HCT116 (cell line): ENCODE measurements at regions not wholly inside any gene's neighbourhood (a gene's known extent, or its start where the extent isn't known, plus 50 kb on each side); places are given as distances from the start of the nearest gene placed in this dataset.
"Not testable (repeated sequence)": the region's sequence is repeated elsewhere in the genome, so short reads cannot be mapped to it uniquely, and the experiment has no call there.

Experiments used
- ATAC-seq: fragments of 200-7000 bp; cut with Tn5 transposase; 2 replicates; pipeline ENCODE4 v1.9.1; 2020; ENCODE audit warnings: mild to moderate bottlenecking, moderate library complexity
- BruUV-seq: library from RNA; stranded (reverse); fragments of 400-500 nt; replicated peaks from 2 replicates; lab custom pipeline; 2021; lab: Mats Ljungman, UMichigan
- CTCF ChIA-PET: fragments of 300-600 bp; sonication (Branson Sonifier 250); formaldehyde crosslinking; loops from one replicate; lab custom pipeline; 2021; ENCODE audit warnings: antibody characterized with exemption; lab: Charles Lee
- POLR2A ChIA-PET: fragments of 300-600, 350-600 bp; sonication (Branson Sonifier 250); formaldehyde crosslinking; loops from one replicate; lab custom pipeline; 2021; ENCODE audit warnings: antibody characterized with exemption; lab: Charles Lee
- RAD21 ChIA-PET, 2 experiments: fragments of 300-600 bp; sonication (Branson Sonifier 250); formaldehyde crosslinking; loops; one replicate each; lab custom pipeline; 2023; ENCODE audit warnings: low total read pairs in 2 of 2; ENCODE audit not compliant: uncharacterized antibody in 2 of 2, unreplicated experiment in 2 of 2, low non-redundant PET in 1 of 2; lab: Charles Lee
- DNase-seq: peaks from one replicate; pipeline ENCODE4 v3.0.0-alpha.2; 2010; ENCODE audit warnings: low read depth, low spot score
- H2AFZ ChIP-seq: fragments of 200-600 bp; shearing (Covaris generic), sonication (generic); 2 replicates; pipeline ENCODE4 v1.6.1; 2017; ENCODE audit warnings: low read depth, mixed run types, mixed read lengths, antibody characterized with exemption, low read length; ENCODE audit not compliant: poor library complexity, severe bottlenecking
- H3K27ac ChIP-seq: 2 replicates; pipeline ENCODE4 v1.5.1; 2012; ENCODE audit warnings: low read depth, low read length
- H3K27me3 ChIP-seq: fragments of 200-600 bp; sonication (generic); 2 replicates; pipeline ENCODE4 v1.6.1; 2016; ENCODE audit warnings: mixed run types, low read length, mixed read lengths; ENCODE audit not compliant: insufficient read depth
- H3K36me3 ChIP-seq, 2 experiments: fragments of 200-500 bp in 1 of 2; fragments of 200-600 bp in 1 of 2; sonication (Bioruptor generic) in 1 of 2; sonication (generic) in 1 of 2; 2 replicates each; pipeline versions ENCODE4 v1.5.1 to v1.6.1; 2014 to 2016; ENCODE audit warnings: low read length in 2 of 2, inconsistent platforms in 1 of 2, mixed read lengths in 1 of 2, mixed run types in 1 of 2; ENCODE audit not compliant: insufficient read depth in 2 of 2, control insufficient read depth in 1 of 2
- H3K4me1 ChIP-seq, 2 experiments: fragments of 200-600 bp in 1 of 2; sonication (generic) in 1 of 2; 2 replicates each; pipeline versions ENCODE4 v1.5.1 to v1.6.1; 2012 to 2017; ENCODE audit warnings: low read length in 2 of 2, inconsistent platforms in 1 of 2, mild to moderate bottlenecking in 1 of 2, mixed read lengths in 1 of 2, mixed run types in 1 of 2, moderate library complexity in 1 of 2; ENCODE audit not compliant: insufficient read depth in 2 of 2, control insufficient read depth in 1 of 2
- H3K4me2 ChIP-seq: fragments of 200-600 bp; sonication (generic); 2 replicates; pipeline ENCODE4 v1.6.1; 2017; ENCODE audit warnings: mixed run types, low read length, mixed read lengths
- H3K4me3 ChIP-seq, 2 experiments: fragments of 200-600 bp in 1 of 2; sonication (generic) in 1 of 2; replicated peaks in 1 of 2; 2 replicates each; pipeline ENCODE4 v1.5.1; 2011 to 2016; ENCODE audit warnings: low read length in 2 of 2, control low read depth in 1 of 2, low read depth in 1 of 2, mild to moderate bottlenecking in 1 of 2, mixed read lengths in 1 of 2, mixed run types in 1 of 2
- H3K79me2 ChIP-seq: fragments of 200-600 bp; sonication (generic); 2 replicates; pipeline ENCODE4 v1.6.1; 2017; ENCODE audit warnings: mild to moderate bottlenecking, mixed run types, low read length, moderate library complexity, mixed read lengths; ENCODE audit not compliant: insufficient read depth
- H3K9ac ChIP-seq: fragments of 200-600 bp; sonication (generic); 2 replicates; pipeline ENCODE4 v1.6.1; 2016; ENCODE audit warnings: low read length, mixed read lengths
- H3K9me2 ChIP-seq: fragments of 200-600 bp; sonication (generic), shearing (Covaris generic); 2 replicates; pipeline ENCODE4 v1.6.1; 2017; ENCODE audit warnings: mixed run types, mild to moderate bottlenecking, moderate library complexity; ENCODE audit not compliant: insufficient read depth
- H3K9me3 ChIP-seq, 2 experiments: fragments of 200-500 bp in 1 of 2; fragments of 200-600 bp in 1 of 2; sonication (Bioruptor generic) in 1 of 2; sonication (generic) in 1 of 2; 2 replicates each; pipeline ENCODE4 v1.6.1; 2014 to 2017; ENCODE audit warnings: low read length in 2 of 2, mixed read lengths in 2 of 2, inconsistent platforms in 1 of 2, low read depth in 1 of 2, mild to moderate bottlenecking in 1 of 2, mixed run types in 1 of 2, moderate library complexity in 1 of 2; ENCODE audit not compliant: control insufficient read depth in 1 of 2, insufficient read depth in 1 of 2
- H4K20me1 ChIP-seq: fragments of 200-600 bp; sonication (generic), shearing (Covaris generic); 2 replicates; pipeline ENCODE4 v1.6.1; 2017; ENCODE audit warnings: mixed run types, mild to moderate bottlenecking, moderate library complexity; ENCODE audit not compliant: insufficient read depth
- ATF3 ChIP-seq: IDR thresholded peaks from 2 replicates; pipeline ENCODE4 v1.6.1; 2012
- CTCF ChIP-seq, 3 experiments: fragments of 200-600 bp in 1 of 3; sonication (generic) in 1 of 3; IDR thresholded peaks in 2 of 3; conservative IDR thresholded peaks in 1 of 3; 2 replicates each; pipeline ENCODE4 v1.5.1; 2012 to 2017; ENCODE audit warnings: low read depth in 2 of 3, low read length in 2 of 3, antibody characterized with exemption in 1 of 3, borderline replicate concordance in 1 of 3, control low read depth in 1 of 3, mild to moderate bottlenecking in 1 of 3, mixed read lengths in 1 of 3, mixed run types in 1 of 3, moderate library complexity in 1 of 3; ENCODE audit not compliant: insufficient read depth in 1 of 3
- EZH2 ChIP-seq: fragments of 200-600 bp; sonication (generic); IDR thresholded peaks from 2 replicates; pipeline ENCODE4 v1.6.1; 2017; ENCODE audit warnings: antibody characterized with exemption, mixed run types
- EZH2phosphoT487 ChIP-seq: fragments of 200-600 bp; IDR thresholded peaks from 2 replicates; pipeline ENCODE4 v1.6.1; 2018; ENCODE audit warnings: antibody characterized with exemption, borderline replicate concordance
- JUND ChIP-seq: IDR thresholded peaks from 2 replicates; pipeline ENCODE4 v1.6.1; 2012
- POLR2A ChIP-seq: IDR thresholded peaks from 2 replicates; pipeline ENCODE4 v1.7.0; 2011; ENCODE audit warnings: borderline replicate concordance; ENCODE audit not compliant: insufficient read depth, insufficient read length; ENCODE audit errors: extremely low read depth
- POLR2AphosphoS5 ChIP-seq: IDR thresholded peaks from 2 replicates; pipeline ENCODE4 v1.6.1; 2011; ENCODE audit warnings: mild to moderate bottlenecking, low read depth, low read length, moderate library complexity
- SIN3A ChIP-seq: IDR thresholded peaks from 2 replicates; pipeline ENCODE4 v1.6.1; 2012; ENCODE audit warnings: low read depth
- SP1 ChIP-seq: IDR thresholded peaks from 2 replicates; pipeline ENCODE4 v1.6.1; 2012; ENCODE audit warnings: low read depth
- SRF ChIP-seq: IDR thresholded peaks from 2 replicates; pipeline ENCODE4 v1.6.1; 2012; ENCODE audit warnings: low read depth
- TCF7L2 ChIP-seq: IDR thresholded peaks from 2 replicates; pipeline ENCODE4 v1.7.0; 2011; ENCODE audit warnings: borderline replicate concordance, inconsistent platforms; ENCODE audit not compliant: insufficient read depth, insufficient read length; ENCODE audit errors: extremely low read depth
- YY1 ChIP-seq: IDR thresholded peaks from 2 replicates; pipeline ENCODE4 v1.6.1; 2011; ENCODE audit warnings: low read length, low read depth, moderate library complexity, mild to moderate bottlenecking; ENCODE audit not compliant: insufficient replicate concordance; ENCODE audit errors: extremely low read depth
- ZBTB33 ChIP-seq: IDR thresholded peaks from 2 replicates; pipeline ENCODE4 v1.6.1; 2011; ENCODE audit warnings: mild to moderate bottlenecking, low read length, moderate library complexity; ENCODE audit not compliant: insufficient replicate concordance; ENCODE audit errors: extremely low read depth
- ZNF274 ChIP-seq: fragments of 200-500 bp; sonication (Bioruptor generic); IDR thresholded peaks from 2 replicates; pipeline ENCODE4 v1.6.1; 2014; ENCODE audit warnings: mild to moderate bottlenecking, low read depth, low read length, inconsistent platforms
- intact Hi-C: fragments of 100-400 bp; cut with micrococcal nuclease; formaldehyde crosslinking; loops from 2 replicates; pipeline ENCODE4 v1.10.0; 2022

GRCh38 chr19:37317403-37318209 is 53.3 kb upstream of the ZNF527 start:
- RAD21 ChIA-PET, result no interaction called here
- H3K9ac ChIP-seq, result peak overlapping the region; percentile 79
- no peak overlapping the region for H2AFZ ChIP-seq
- no TSS peak for BruUV-seq
- peaks cover 0 to 3% of the 10 kb centered on the region in 2 experiments; a peak in 1 of 4 replicates for H3K4me1 ChIP-seq
- intact Hi-C loops, result no loop called here
- peak overlapping the region; percentile 89 to 92 for H3K4me3 ChIP-seq
- H4K20me1 ChIP-seq, result no peaks in the 10 kb centered on the region
- POLR2A ChIA-PET, result interaction anchor here (0.9 kb wide), 1 partner anchor 53 kb away, joined by 3 read pairs; the partner anchor contains the start of gene ZNF527
- no peak for TF ChIP-seq ZNF274
- TF ChIP-seq TCF7L2, result no peak
- no peak for TF ChIP-seq ATF3
- peak; percentile 82 for TF ChIP-seq YY1
- TF ChIP-seq SP1, result peak; percentile 81
- no peak for TF ChIP-seq SIN3A
- no peak for TF ChIP-seq JUND
- TF ChIP-seq EZH2phosphoT487, result no peak
- no peak for TF ChIP-seq EZH2
- peak; percentile 79 for TF ChIP-seq POLR2AphosphoS5
- peak; percentile 42 for TF ChIP-seq POLR2A
- TF ChIP-seq ZBTB33, result no peak
- no peak for TF ChIP-seq SRF
- TF ChIP-seq CTCF (IDR thresholded peaks at IDR 0.05 in 2 of 3, conservative IDR thresholded peaks at IDR 0.05 in 1 of 3; ENCODE audit: borderline replicate concordance in 1 of 3, insufficient read depth in 1 of 3, low read depth in 2 of 3, low read length in 2 of 3), result peak in 2 of 3 experiments; percentile 22 to 34; a peak in 3 of 6 replicates
- ATAC-seq, result peak; percentile 97
- H3K27me3 ChIP-seq, result no peaks in the 10 kb centered on the region
- CTCF ChIA-PET, result no interaction called here
- no peaks in the 10 kb centered on the region; a peak in 1 of 4 replicates for H3K36me3 ChIP-seq
- H3K9me3 ChIP-seq, result no peaks in the 10 kb centered on the region
- peak; percentile 94 for DNase-seq
- peak overlapping the region; percentile 66 for H3K4me2 ChIP-seq
- no peaks in the 10 kb centered on the region for H3K9me2 ChIP-seq
- H3K79me2 ChIP-seq, result peaks cover 48% of the 10 kb centered on the region
- peak overlapping the region; percentile 67 for H3K27ac ChIP-seq

- H3K9me2 ChIP-seq, H3K27ac ChIP-seq, H3K4me3 ChIP-seq, DNase-seq, ATAC-seq, H3K4me2 ChIP-seq, BruUV-seq, H3K36me3 ChIP-seq, RAD21 ChIA-PET, intact Hi-C loops, H3K9me3 ChIP-seq, H4K20me1 ChIP-seq, H3K4me1 ChIP-seq, H3K27me3 ChIP-seq, H2AFZ ChIP-seq, H3K9ac ChIP-seq, POLR2A ChIA-PET, CTCF ChIA-PET: not testable (repeated sequence)
- H3K79me2 ChIP-seq, result peaks cover 51% of the 10 kb centered on the region
These were observed 49.9 kb upstream of the ZNF527 start for GRCh38 chr19:37320988-37321387.
